8988T (cell line): ENCODE measurements at regions not wholly inside any gene's neighbourhood (a gene's known extent, or its start where the extent isn't known, plus 50 kb on each side); places are given as distances from the start of the nearest gene placed in this dataset.

Experiments
- DNase-seq: peaks from one replicate; pipeline ENCODE4 v3.0.0; 2011

GRCh38 chr9:106689089-106689488, 173.9 kb upstream of the ZNF462 start:
- DNase-seq: no peak

GRCh38 chr9:106691627-106692026, 171.3 kb upstream of the ZNF462 start:
- DNase-seq: no peak

- no peak for DNase-seq
Observed at GRCh38 chr9:106693558-106693957, 169.4 kb upstream of the ZNF462 start.

GRCh38 chr9:106696804-106697203, 166.2 kb upstream of the ZNF462 start:
- no peak for DNase-seq

GRCh38 chr9:106697390-106697749, 165.6 kb upstream of the ZNF462 start:
- no peak for DNase-seq

- no peak for DNase-seq
Observed at GRCh38 chr9:106697750-106698502, 165.0 kb upstream of the ZNF462 start.

GRCh38 chr9:106700676-106701075, 162.3 kb upstream of the ZNF462 start:
- no peak for DNase-seq

- DNase-seq: no peak
Observed at GRCh38 chr9:106701611-106702010, 161.4 kb upstream of the ZNF462 start.

- DNase-seq: no peak
Observed at GRCh38 chr9:106704056-106704615, 158.8 kb upstream of the ZNF462 start.

- DNase-seq: no peak
Observed at GRCh38 chr9:106707291-106707690, 155.7 kb upstream of the ZNF462 start.

GRCh38 chr9:106707738-106708474, 155.1 kb upstream of the ZNF462 start:
- no peak for DNase-seq

GRCh38 chr9:106708475-106709146, 154.4 kb upstream of the ZNF462 start:
- DNase-seq: no peak

GRCh38 chr9:106712279-106712678, 150.7 kb upstream of the ZNF462 start:
- DNase-seq: no peak

GRCh38 chr9:106713206-106713605, 149.8 kb upstream of the ZNF462 start:
- DNase-seq: no peak

- no peak for DNase-seq
Observed at GRCh38 chr9:106716820-106717219, 146.1 kb upstream of the ZNF462 start.

- DNase-seq: no peak
Observed at GRCh38 chr9:106717686-106718085, 145.3 kb upstream of the ZNF462 start.

- no peak for DNase-seq
Observed at GRCh38 chr9:106718936-106719335, 144.0 kb upstream of the ZNF462 start.

GRCh38 chr9:106722051-106722753, 140.8 kb upstream of the ZNF462 start:
- no peak for DNase-seq

- no peak for DNase-seq
Observed at GRCh38 chr9:106723926-106724325, 139.0 kb upstream of the ZNF462 start.

GRCh38 chr9:106724566-106724965, 138.4 kb upstream of the ZNF462 start:
- DNase-seq: no peak

- DNase-seq: no peak
Observed at GRCh38 chr9:106726070-106726815, 136.7 kb upstream of the ZNF462 start.

- DNase-seq: no peak
Observed at GRCh38 chr9:106727969-106728368, 135.0 kb upstream of the ZNF462 start.
